GM10266 (cell line): ENCODE measurements at regions not wholly inside any gene's neighbourhood (a gene's known extent, or its start where the extent isn't known, plus 50 kb on each side); places are given as distances from the start of the nearest gene placed in this dataset.

ENCODE experiments used
- DNase-seq: peaks from one replicate; pipeline ENCODE4 v3.0.0; 2012; ENCODE audit errors: extremely low spot score
- CTCF ChIP-seq: IDR thresholded peaks from 2 replicates; pipeline ENCODE4 v1.5.1; 2012; ENCODE audit warnings: mild to moderate bottlenecking, low read depth; ENCODE audit not compliant: control insufficient read depth, insufficient read depth; ENCODE audit errors: missing control alignments

GRCh38 chr2:161095314-161095713 is 64.9 kb upstream of the TANK start:
- no peak for DNase-seq
- no peak for TF ChIP-seq CTCF

DNA sequence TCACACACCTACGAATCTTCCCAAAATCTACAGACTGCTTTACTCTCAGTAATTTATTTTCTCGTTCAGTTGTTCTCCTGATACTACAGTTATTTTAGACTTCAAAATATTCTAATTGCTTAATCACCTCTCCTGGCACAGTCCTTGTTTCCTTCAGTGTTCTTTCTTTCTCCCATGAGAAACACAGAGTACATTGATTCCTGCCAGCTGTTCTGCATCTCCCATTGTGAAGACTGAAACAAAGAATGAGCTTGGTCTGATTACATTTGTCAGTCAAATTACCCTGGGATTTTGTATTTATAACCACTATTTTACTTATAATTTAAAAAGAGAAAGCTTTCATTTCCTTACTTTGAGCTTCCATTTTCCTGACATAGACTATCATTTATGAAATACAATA is 63.9 kb upstream of the TANK start:
- no peak for DNase-seq
- TF ChIP-seq CTCF, result no peak

- no peak for DNase-seq
- TF ChIP-seq CTCF, result no peak
Measured at GRCh38 chr2:161097157-161097556, 63.1 kb upstream of the TANK start.

- DNase-seq, result no peak
- TF ChIP-seq CTCF, result no peak
Measured at GRCh38 chr2:161100211-161100895, 59.9 kb upstream of the TANK start.

DNA sequence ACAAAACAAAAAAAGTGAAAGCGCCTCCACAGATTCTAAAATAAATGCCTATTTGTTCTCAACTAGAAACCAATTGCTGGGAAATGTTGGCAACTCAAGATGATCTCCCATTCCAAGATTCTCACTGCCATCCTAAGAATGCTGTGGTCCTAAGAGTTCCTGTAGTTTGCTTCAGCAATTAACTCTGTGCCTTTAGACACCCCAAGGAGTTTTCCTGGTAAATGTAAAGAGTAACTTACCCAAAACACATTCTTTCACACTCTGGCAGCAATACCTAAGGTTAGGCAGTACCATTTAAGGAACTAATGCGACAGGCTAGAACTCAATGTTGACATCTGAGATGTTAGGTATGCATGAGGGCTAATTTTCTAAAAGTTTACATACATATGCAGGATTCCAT is 58.8 kb upstream of the TANK start:
- no peak for DNase-seq
- no peak for TF ChIP-seq CTCF

- no peak for TF ChIP-seq CTCF
- no peak for DNase-seq
Measured at GRCh38 chr2:161102770-161103450, 57.3 kb upstream of the TANK start.

DNA sequence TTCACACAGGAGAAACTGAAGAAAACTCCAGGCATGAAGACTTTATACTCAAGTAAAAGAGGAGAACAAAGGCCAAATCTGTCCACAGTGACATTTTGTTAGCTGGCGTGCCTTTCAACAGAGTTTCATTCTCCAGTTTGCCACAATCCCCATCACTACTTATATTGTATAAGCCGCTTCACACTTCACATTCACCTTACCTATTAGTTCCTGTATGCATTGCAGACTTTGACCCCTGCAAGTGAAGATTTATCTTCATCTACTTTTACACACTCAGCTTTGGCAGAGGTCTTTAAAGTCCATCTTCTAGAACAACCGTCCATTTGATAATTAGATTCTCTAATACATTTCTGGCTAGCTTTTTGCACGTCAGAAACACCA is 56.8 kb upstream of the TANK start:
- TF ChIP-seq CTCF, result no peak
- no peak for DNase-seq
